ENCODE measurements at regions not wholly inside any gene's neighbourhood (a gene's known extent, or its start where the extent isn't known, plus 50 kb on each side); places are given as distances from the start of the nearest gene placed in this dataset.

DNA sequence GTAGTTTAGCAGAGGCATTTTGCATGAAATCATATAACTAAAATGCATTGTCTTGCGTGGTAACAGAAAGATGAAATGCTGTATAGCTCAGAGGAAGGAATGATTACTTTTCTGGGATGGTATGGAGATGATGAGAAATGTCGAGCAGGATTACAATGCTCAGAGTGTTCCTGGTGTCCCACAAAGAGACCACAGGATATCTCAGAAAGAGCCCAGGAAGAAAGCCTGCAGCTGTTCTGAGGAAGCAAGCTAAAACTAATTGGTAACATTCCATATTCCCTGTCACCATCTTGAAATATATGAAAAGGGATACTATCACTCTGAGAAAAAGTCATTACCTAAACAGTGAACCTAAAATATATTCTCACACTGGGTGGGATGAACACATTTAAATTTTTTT lies 233.1 kb downstream of the POU4F1 start:
- no peak overlapping the region for H2AFZ ChIP-seq (ENCODE audit: insufficient read depth, low read length, poor library complexity)
- no peaks in the 10 kb centered on the region for H3K27me3 ChIP-seq (ENCODE audit: insufficient read depth, low read length)
- H2BK120ac ChIP-seq (ENCODE audit: insufficient read depth, low read length, poor library complexity) = no peak overlapping the region
- H3K36me3 ChIP-seq (ENCODE audit: control insufficient read depth in 1 of 2, insufficient read depth in 2 of 2, low read length in 2 of 2) = no peaks in the 10 kb centered on the region
- DNase-seq = no peak
- no peaks in the 10 kb centered on the region for H3K4me1 ChIP-seq (ENCODE audit: control insufficient read depth in 1 of 2, insufficient read depth in 2 of 2, low read length in 2 of 2)
- H3K14ac ChIP-seq (ENCODE audit: low read length) = no peak overlapping the region
- H4K12ac ChIP-seq (ENCODE audit: low read depth, low read length) = no peak overlapping the region
- H4K8ac ChIP-seq (ENCODE audit: low read depth, low read length) = no peak overlapping the region
- no peak overlapping the region for H3K4me2 ChIP-seq (ENCODE audit: low read length)
- no peak overlapping the region for H2AK5ac ChIP-seq (ENCODE audit: low read length)
- no peaks in the 10 kb centered on the region for H3K79me1 ChIP-seq (ENCODE audit: low read length)
- H3K9ac ChIP-seq (ENCODE audit: low read length) = no peak overlapping the region
- H2BK12ac ChIP-seq (ENCODE audit: low read length) = no peak overlapping the region
- WGBS (ENCODE audit: extremely low coverage, insufficient coverage, insufficient read length) = no CpG with 5 or more reads among the region's 2 CpGs
- H3K18ac ChIP-seq (ENCODE audit: low read length) = no peak overlapping the region
- no peak overlapping the region for H3K4me3 ChIP-seq (ENCODE audit: low read depth, low read length)
- no peak overlapping the region for H3K4ac ChIP-seq (ENCODE audit: low read depth, low read length)
- no peak overlapping the region for H2BK5ac ChIP-seq (ENCODE audit: low read depth, low read length, poor library complexity)
- H3K23ac ChIP-seq (ENCODE audit: low read length) = no peak overlapping the region
- no peaks in the 10 kb centered on the region for H3K79me2 ChIP-seq (ENCODE audit: control insufficient read depth, insufficient read depth, low read length, poor library complexity)
- no peaks in the 10 kb centered on the region for H3K9me3 ChIP-seq (ENCODE audit: insufficient read depth, low read depth, low read length)
- no peak overlapping the region for H4K91ac ChIP-seq (ENCODE audit: low read depth, low read length)
- H3K27ac ChIP-seq (ENCODE audit: low read depth, low read length) = no peak overlapping the region

DNA sequence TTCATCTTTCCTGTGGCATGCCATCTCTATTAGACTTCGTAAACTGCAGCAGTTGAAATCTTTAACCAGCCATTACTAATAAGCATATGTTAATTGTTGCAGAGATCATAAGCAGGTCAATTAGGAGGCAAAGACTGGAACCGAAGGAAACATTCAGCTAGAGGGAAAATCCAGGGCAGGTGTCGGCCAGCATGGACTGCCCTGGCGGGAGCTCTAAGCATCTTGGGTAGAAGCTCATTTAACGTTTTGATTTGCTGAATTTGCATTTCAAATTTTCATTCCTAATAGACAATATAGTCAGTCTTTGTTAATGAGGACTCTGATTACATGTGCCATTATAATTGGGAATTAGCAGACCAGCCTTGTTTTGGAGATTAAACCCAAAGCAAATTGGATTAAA lies 238.6 kb downstream of the POU4F1 start:
- no peaks in the 10 kb centered on the region for H3K9me3 ChIP-seq (ENCODE audit: insufficient read depth, low read depth, low read length)
- WGBS (ENCODE audit: extremely low coverage, insufficient coverage, insufficient read length) = no CpG with 5 or more reads among the region's 5 CpGs

DNA sequence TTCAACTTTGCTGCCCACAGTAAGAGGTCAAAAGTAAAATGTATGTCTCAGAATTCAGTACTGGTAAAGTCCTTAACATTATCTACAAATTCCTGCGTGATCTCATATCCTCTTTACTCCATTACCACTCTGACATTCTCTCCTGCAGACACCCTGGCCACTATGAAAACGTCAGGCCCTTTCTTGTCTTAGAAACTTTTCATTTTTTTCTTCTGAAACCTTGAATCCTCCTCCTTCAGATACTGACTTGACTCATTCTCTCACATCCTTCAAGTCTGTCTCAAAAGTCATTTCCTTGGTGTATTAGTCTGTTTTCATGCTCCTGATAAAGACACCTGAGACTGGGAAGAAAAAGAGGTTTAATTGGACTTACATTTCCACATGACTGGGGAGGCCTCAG lies 262.3 kb downstream of the POU4F1 start:
- H2AK5ac ChIP-seq (ENCODE audit: low read length) = no peak overlapping the region
- H3K4me2 ChIP-seq (ENCODE audit: low read length) = no peak overlapping the region
- H4K91ac ChIP-seq (ENCODE audit: low read depth, low read length) = no peak overlapping the region
- no peak overlapping the region for H3K23ac ChIP-seq (ENCODE audit: low read length)
- no peak overlapping the region for H3K4ac ChIP-seq (ENCODE audit: low read depth, low read length)
- H3K4me1 ChIP-seq (ENCODE audit: control insufficient read depth in 1 of 2, insufficient read depth in 2 of 2, low read length in 2 of 2) = no peaks in the 10 kb centered on the region
- no peak overlapping the region for H2BK120ac ChIP-seq (ENCODE audit: insufficient read depth, low read length, poor library complexity)
- H3K27ac ChIP-seq (ENCODE audit: low read depth, low read length) = no peak overlapping the region
- H2AFZ ChIP-seq (ENCODE audit: insufficient read depth, low read length, poor library complexity) = no peak overlapping the region
- no peak overlapping the region for H3K4me3 ChIP-seq (ENCODE audit: low read depth, low read length)
- no peak overlapping the region for H3K18ac ChIP-seq (ENCODE audit: low read length)
- H3K79me1 ChIP-seq (ENCODE audit: low read length) = no peaks in the 10 kb centered on the region
- no CpG with 5 or more reads among the region's 2 CpGs for WGBS (ENCODE audit: extremely low coverage, insufficient coverage, insufficient read length)
- H2BK12ac ChIP-seq (ENCODE audit: low read length) = no peak overlapping the region
- H3K36me3 ChIP-seq (ENCODE audit: control insufficient read depth in 1 of 2, insufficient read depth in 2 of 2, low read length in 2 of 2) = no peaks in the 10 kb centered on the region
- H3K14ac ChIP-seq (ENCODE audit: low read length) = no peak overlapping the region
- DNase-seq = no peak
- H4K12ac ChIP-seq (ENCODE audit: low read depth, low read length) = no peak overlapping the region
- H4K8ac ChIP-seq (ENCODE audit: low read depth, low read length) = no peak overlapping the region
- H3K79me2 ChIP-seq (ENCODE audit: control insufficient read depth, insufficient read depth, low read length, poor library complexity) = no peaks in the 10 kb centered on the region
- no peaks in the 10 kb centered on the region for H3K27me3 ChIP-seq (ENCODE audit: insufficient read depth, low read length)
- H3K9me3 ChIP-seq (ENCODE audit: insufficient read depth, low read depth, low read length) = no peaks in the 10 kb centered on the region
- H2BK5ac ChIP-seq (ENCODE audit: low read depth, low read length, poor library complexity) = no peak overlapping the region
- no peak overlapping the region for H3K9ac ChIP-seq (ENCODE audit: low read length)

More for the DNA sequence above, 238.6 kb downstream of the POU4F1 start:
- no peak for DNase-seq
- Histone ChIP-seq H3K23ac (ENCODE audit: low read length) (no peak overlapping the region), H4K91ac (ENCODE audit: low read depth, low read length) (no peak overlapping the region), H3K4me3 (ENCODE audit: low read depth, low read length) (no peak overlapping the region), H3K27ac (ENCODE audit: low read depth, low read length) (no peak overlapping the region), H2AFZ (ENCODE audit: insufficient read depth, low read length, poor library complexity) (no peak overlapping the region), H3K14ac (ENCODE audit: low read length) (no peak overlapping the region), H3K4ac (ENCODE audit: low read depth, low read length) (no peak overlapping the region), H3K18ac (ENCODE audit: low read length) (no peak overlapping the region), H2BK12ac (ENCODE audit: low read length) (no peak overlapping the region), H3K79me2 (ENCODE audit: control insufficient read depth, insufficient read depth, low read length, poor library complexity) (no peaks in the 10 kb centered on the region), H3K9ac (ENCODE audit: low read length) (no peak overlapping the region), H2BK120ac (ENCODE audit: insufficient read depth, low read length, poor library complexity) (no peak overlapping the region), H3K4me2 (ENCODE audit: low read length) (no peak overlapping the region), H4K8ac (ENCODE audit: low read depth, low read length) (no peak overlapping the region), H4K12ac (ENCODE audit: low read depth, low read length) (no peak overlapping the region), H2BK5ac (ENCODE audit: low read depth, low read length, poor library complexity) (no peak overlapping the region), H2AK5ac (ENCODE audit: low read length) (no peak overlapping the region), H3K36me3 (ENCODE audit: control insufficient read depth in 1 of 2, insufficient read depth in 2 of 2, low read length in 2 of 2) (no peaks in the 10 kb centered on the region), H3K4me1 (ENCODE audit: control insufficient read depth in 1 of 2, insufficient read depth in 2 of 2, low read length in 2 of 2) (no peaks in the 10 kb centered on the region), H3K79me1 (ENCODE audit: low read length) (no peaks in the 10 kb centered on the region), H3K27me3 (ENCODE audit: insufficient read depth, low read length) (no peaks in the 10 kb centered on the region)

DNA sequence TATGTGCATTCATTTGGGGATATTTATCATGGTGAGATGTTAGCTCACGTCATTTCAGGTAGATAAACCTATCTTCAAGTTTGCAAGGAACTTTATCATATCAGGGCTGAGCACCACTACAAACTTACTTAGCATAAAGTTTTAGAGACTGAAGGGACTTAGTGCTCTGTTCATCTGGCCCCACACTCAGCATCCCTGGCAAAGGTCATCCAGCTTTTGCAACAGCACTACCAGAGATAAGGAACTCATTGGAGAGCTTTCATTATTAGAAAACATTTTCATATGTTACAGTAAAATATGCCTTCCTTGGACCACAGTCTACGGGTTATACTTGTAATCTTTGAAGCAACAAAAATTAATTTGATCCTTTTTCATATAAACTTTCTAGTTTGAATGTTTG lies 263.4 kb downstream of the POU4F1 start:
- Histone ChIP-seq H3K27ac (ENCODE audit: low read depth, low read length) (no peak overlapping the region), H3K36me3 (ENCODE audit: control insufficient read depth in 1 of 2, insufficient read depth in 2 of 2, low read length in 2 of 2) (no peaks in the 10 kb centered on the region), H2AK5ac (ENCODE audit: low read length) (no peak overlapping the region), H2BK5ac (ENCODE audit: low read depth, low read length, poor library complexity) (no peak overlapping the region), H3K4me3 (ENCODE audit: low read depth, low read length) (no peak overlapping the region), H3K9me3 (ENCODE audit: insufficient read depth, low read depth, low read length) (no peaks in the 10 kb centered on the region), H3K23ac (ENCODE audit: low read length) (no peak overlapping the region), H4K91ac (ENCODE audit: low read depth, low read length) (no peak overlapping the region), H3K27me3 (ENCODE audit: insufficient read depth, low read length) (no peaks in the 10 kb centered on the region), H2BK120ac (ENCODE audit: insufficient read depth, low read length, poor library complexity) (no peak overlapping the region), H3K4me2 (ENCODE audit: low read length) (no peak overlapping the region), H3K14ac (ENCODE audit: low read length) (no peak overlapping the region), H3K79me1 (ENCODE audit: low read length) (no peaks in the 10 kb centered on the region), H3K4me1 (ENCODE audit: control insufficient read depth in 1 of 2, insufficient read depth in 2 of 2, low read length in 2 of 2) (no peaks in the 10 kb centered on the region), H4K8ac (ENCODE audit: low read depth, low read length) (no peak overlapping the region), H2AFZ (ENCODE audit: insufficient read depth, low read length, poor library complexity) (no peak overlapping the region), H2BK12ac (ENCODE audit: low read length) (no peak overlapping the region), H4K12ac (ENCODE audit: low read depth, low read length) (no peak overlapping the region), H3K79me2 (ENCODE audit: control insufficient read depth, insufficient read depth, low read length, poor library complexity) (no peaks in the 10 kb centered on the region), H3K9ac (ENCODE audit: low read length) (no peak overlapping the region), H3K18ac (ENCODE audit: low read length) (no peak overlapping the region), H3K4ac (ENCODE audit: low read depth, low read length) (no peak overlapping the region)
- no CpG with 5 or more reads among the region's 2 CpGs for WGBS (ENCODE audit: extremely low coverage, insufficient coverage, insufficient read length)
- DNase-seq = no peak

Data from trophoblast cell (in vitro differentiated cells and primary cell).